K562 (cell line): ENCODE measurements at regions not wholly inside any gene's neighbourhood (a gene's known extent, or its start where the extent isn't known, plus 50 kb on each side); places are given as distances from the start of the nearest gene placed in this dataset.

Experiments
- ADNP ChIP-seq: fragments of 200-800 bp; sonication (Bioruptor generic); IDR thresholded peaks from 2 replicates; pipeline ENCODE4 v1.6.1; 2016; ENCODE audit warnings: missing genetic modification characterization, missing compliant biosample characterization
- C11orf30 ChIP-seq: fragments of 450-650 bp; IDR thresholded peaks from 2 replicates; pipeline ENCODE4 v1.6.1; 2016; ENCODE audit warnings: low read depth, mild to moderate bottlenecking
- CXXC5 ChIP-seq: fragments of 250-450 bp; sonication (Bioruptor Pico); IDR thresholded peaks from 2 replicates; pipeline ENCODE4 v1.8.0; 2022; ENCODE audit warnings: inconsistent platforms, mild to moderate bottlenecking, moderate library complexity
- ETV5 ChIP-seq: sonication (generic); formaldehyde crosslinking; IDR thresholded peaks from 2 replicates; pipeline ENCODE4 v1.4.0; 2020; ENCODE audit warnings: low read depth, mild to moderate bottlenecking, missing genetic modification reagents
- EZH2 ChIP-seq: IDR thresholded peaks from 2 replicates; pipeline ENCODE4 v1.6.1; 2012; ENCODE audit warnings: low read depth, mild to moderate bottlenecking, inconsistent platforms, low read length, borderline replicate concordance
- JUN ChIP-seq, 2 experiments: sonication (generic) in 1 of 2; formaldehyde crosslinking in 1 of 2; IDR thresholded peaks; 2 replicates each; pipeline versions ENCODE4 v1.6.1 to v1.8.0; 2012 to 2022; ENCODE audit warnings: borderline replicate concordance in 2 of 2, mild to moderate bottlenecking in 2 of 2, improper control_type of control experiment in 1 of 2, low read depth in 1 of 2, low read length in 1 of 2, missing genetic modification reagents in 1 of 2
- JUNB ChIP-seq: fragments of 450-650 bp; formaldehyde crosslinking; conservative IDR thresholded peaks from 2 replicates; pipeline ENCODE4 v1.4.0; 2020; ENCODE audit warnings: mild to moderate bottlenecking
- JUND ChIP-seq, 2 experiments: IDR thresholded peaks; 2 replicates in 1 of 2; 3 replicates in 1 of 2; pipeline ENCODE4 v1.6.1; 2011; ENCODE audit warnings: borderline replicate concordance in 2 of 2, low read depth in 2 of 2, low read length in 2 of 2, improper control_type of control experiment in 1 of 2, missing biosample characterization in 1 of 2, missing genetic modification characterization in 1 of 2, missing genetic modification reagents in 1 of 2
- LEF1 ChIP-seq: fragments of 450-650 bp; IDR thresholded peaks from 2 replicates; pipeline ENCODE4 v1.6.1; 2016; ENCODE audit warnings: mild to moderate bottlenecking
- MYBL2 ChIP-seq, 2 experiments: fragments of 450-650 bp in 1 of 2; sonication (generic) in 1 of 2; formaldehyde crosslinking in 1 of 2; IDR thresholded peaks; 2 replicates each; pipeline versions ENCODE4 v1.6.1 to v1.8.1; 2017 to 2022; ENCODE audit warnings: borderline replicate concordance in 1 of 2, inconsistent platforms in 1 of 2, low read depth in 1 of 2, mild to moderate bottlenecking in 1 of 2, missing genetic modification reagents in 1 of 2, moderate library complexity in 1 of 2
- NCOR1 ChIP-seq: fragments of 450-650 bp; IDR thresholded peaks from 2 replicates; pipeline ENCODE4 v1.6.1; 2016; ENCODE audit warnings: mild to moderate bottlenecking, moderate library complexity
- NFYB ChIP-seq: IDR thresholded peaks from 2 replicates; pipeline ENCODE4 v1.6.1; 2011; ENCODE audit warnings: mild to moderate bottlenecking, moderate library complexity; ENCODE audit not compliant: insufficient read length; ENCODE audit errors: extremely low read depth
- PATZ1 ChIP-seq: fragments of 250-450 bp; sonication (Bioruptor Pico); IDR thresholded peaks from 2 replicates; pipeline ENCODE4 v1.5.0; 2020; ENCODE audit warnings: mild to moderate bottlenecking, borderline replicate concordance
- RCOR1 ChIP-seq, 2 experiments: IDR thresholded peaks; 2 replicates each; pipeline ENCODE4 v1.6.1; 2012; ENCODE audit warnings: low read depth in 2 of 2, low read length in 2 of 2, borderline replicate concordance in 1 of 2, improper control_type of control experiment in 1 of 2
- SMARCE1 ChIP-seq: fragments of 450-650 bp; IDR thresholded peaks from 2 replicates; pipeline ENCODE4 v1.7.1; 2016; ENCODE audit warnings: mild to moderate bottlenecking
- ZNF263 ChIP-seq: sonication (generic); formaldehyde crosslinking; IDR thresholded peaks from 2 replicates; pipeline ENCODE4 v1.8.0; 2022; ENCODE audit warnings: mild to moderate bottlenecking, missing genetic modification reagents, borderline replicate concordance
- ZNF316 ChIP-seq: fragments of 450-650 bp; IDR thresholded peaks from 2 replicates; pipeline ENCODE4 v1.6.1; 2016
- TF ChIP-seq, protein P1 (sequence below): sonication (generic); formaldehyde crosslinking; IDR thresholded peaks from 2 replicates; pipeline ENCODE4 v1.8.0; 2023; ENCODE audit warnings: mild to moderate bottlenecking, missing genetic modification reagents
- TF ChIP-seq, protein P2 (sequence below): IDR thresholded peaks from 2 replicates; pipeline ENCODE4 v1.6.1; 2011; ENCODE audit not compliant: insufficient read length; ENCODE audit errors: extremely low read depth
- TF ChIP-seq, protein P3 (sequence below): fragments of 450-650 bp; conservative IDR thresholded peaks from 2 replicates; pipeline ENCODE4 v1.6.1; 2016; ENCODE audit warnings: missing genetic modification characterization, low read depth, mild to moderate bottlenecking, missing compliant biosample characterization, moderate library complexity

- TF ChIP-seq ZNF263 (CRISPR knock-in tag) (no peak), SMARCE1 (peak; percentile 92), RCOR1 (IDR thresholded peaks at IDR 0.05; ENCODE audit: borderline replicate concordance in 1 of 2, low read depth in 2 of 2, low read length in 2 of 2) (peak in 1 of 2 experiments; percentile 47; a peak in 1 of 4 replicates), JUNB (peak; percentile 96), NCOR1 (peak; percentile 49), MYBL2 (IDR thresholded peaks at IDR 0.05; ENCODE audit: low read depth) (no peak), MYBL2 (CRISPR knock-in tag; IDR thresholded peaks at IDR 0.05; ENCODE audit: borderline replicate concordance) (no peak), CXXC5 (CRISPR knock-in tag) (no peak), ETV5 (no peak), NFYB (no peak), EZH2 (no peak), JUND (IDR thresholded peaks at IDR 0.05; ENCODE audit: borderline replicate concordance, low read depth, low read length) (peak; percentile 100), JUND (tag; IDR thresholded peaks at IDR 0.05; ENCODE audit: borderline replicate concordance, low read depth, low read length) (peak; percentile 100), ZNF316 (peak; percentile 88), C11orf30 (peak; percentile 74), ADNP (tag) (peak; percentile 25; the same call in 1 of the 2 replicates), LEF1 (peak; percentile 33; the same call in 1 of the 2 replicates), JUN (IDR thresholded peaks at IDR 0.05; ENCODE audit: borderline replicate concordance, low read depth, low read length) (peak; percentile 99), JUN (CRISPR knock-in tag; IDR thresholded peaks at IDR 0.05; ENCODE audit: borderline replicate concordance) (no peak), PATZ1 (CRISPR knock-in tag) (no peak)
- TF ChIP-seq, protein P1, sequence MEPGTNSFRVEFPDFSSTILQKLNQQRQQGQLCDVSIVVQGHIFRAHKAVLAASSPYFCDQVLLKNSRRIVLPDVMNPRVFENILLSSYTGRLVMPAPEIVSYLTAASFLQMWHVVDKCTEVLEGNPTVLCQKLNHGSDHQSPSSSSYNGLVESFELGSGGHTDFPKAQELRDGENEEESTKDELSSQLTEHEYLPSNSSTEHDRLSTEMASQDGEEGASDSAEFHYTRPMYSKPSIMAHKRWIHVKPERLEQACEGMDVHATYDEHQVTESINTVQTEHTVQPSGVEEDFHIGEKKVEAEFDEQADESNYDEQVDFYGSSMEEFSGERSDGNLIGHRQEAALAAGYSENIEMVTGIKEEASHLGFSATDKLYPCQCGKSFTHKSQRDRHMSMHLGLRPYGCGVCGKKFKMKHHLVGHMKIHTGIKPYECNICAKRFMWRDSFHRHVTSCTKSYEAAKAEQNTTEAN: no peak
- TF ChIP-seq, protein P2, sequence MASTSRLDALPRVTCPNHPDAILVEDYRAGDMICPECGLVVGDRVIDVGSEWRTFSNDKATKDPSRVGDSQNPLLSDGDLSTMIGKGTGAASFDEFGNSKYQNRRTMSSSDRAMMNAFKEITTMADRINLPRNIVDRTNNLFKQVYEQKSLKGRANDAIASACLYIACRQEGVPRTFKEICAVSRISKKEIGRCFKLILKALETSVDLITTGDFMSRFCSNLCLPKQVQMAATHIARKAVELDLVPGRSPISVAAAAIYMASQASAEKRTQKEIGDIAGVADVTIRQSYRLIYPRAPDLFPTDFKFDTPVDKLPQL: no peak
- TF ChIP-seq, protein P3, sequence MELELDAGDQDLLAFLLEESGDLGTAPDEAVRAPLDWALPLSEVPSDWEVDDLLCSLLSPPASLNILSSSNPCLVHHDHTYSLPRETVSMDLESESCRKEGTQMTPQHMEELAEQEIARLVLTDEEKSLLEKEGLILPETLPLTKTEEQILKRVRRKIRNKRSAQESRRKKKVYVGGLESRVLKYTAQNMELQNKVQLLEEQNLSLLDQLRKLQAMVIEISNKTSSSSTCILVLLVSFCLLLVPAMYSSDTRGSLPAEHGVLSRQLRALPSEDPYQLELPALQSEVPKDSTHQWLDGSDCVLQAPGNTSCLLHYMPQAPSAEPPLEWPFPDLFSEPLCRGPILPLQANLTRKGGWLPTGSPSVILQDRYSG (tag): 0 out of 2 replicates have a peak, but pooled peaks have one; percentile 23
These were observed 210.2 kb upstream of the ACTBL2 start (continued) for GRCh38 chr5:57692582-57693487.
